Brain microvascular endothelial cell (primary cell): ENCODE measurements at regions not wholly inside any gene's neighbourhood (a gene's known extent, or its start where the extent isn't known, plus 50 kb on each side); places are given as distances from the start of the nearest gene placed in this dataset.

Source experiments
- DNase-seq: peaks from one replicate; pipeline ENCODE4 v3.0.0-alpha.2; 2020
- H3K27ac ChIP-seq: fragments of 250-450 bp; sonication (Bioruptor Pico); 2 replicates; pipeline ENCODE4 v1.5.1; 2020; ENCODE audit warnings: mild to moderate bottlenecking, moderate library complexity
- H3K27me3 ChIP-seq: fragments of 250-450 bp; sonication (Bioruptor Pico); replicated peaks from 2 replicates; pipeline ENCODE4 v1.5.1; 2020; ENCODE audit warnings: mild to moderate bottlenecking
- H3K36me3 ChIP-seq: fragments of 250-450 bp; sonication (Bioruptor Pico); replicated peaks from 2 replicates; pipeline ENCODE4 v1.5.1; 2020; ENCODE audit warnings: mild to moderate bottlenecking
- H3K4me3 ChIP-seq: 2 replicates; pipeline ENCODE4 v1.5.1; 2011; ENCODE audit warnings: low read depth, mild to moderate bottlenecking, control low read depth, low read length, moderate library complexity
- CTCF ChIP-seq: IDR thresholded peaks from 2 replicates; pipeline ENCODE4 v1.5.1; 2011; ENCODE audit warnings: low read depth, mild to moderate bottlenecking, moderate library complexity, low read length, control low read depth, inconsistent platforms; ENCODE audit errors: missing control alignments
- in situ Hi-C: cut with HindIII; loops from 2 replicates; pipeline ENCODE4 v1.10.0; 2017; ENCODE audit warnings: low sequenced_read_pairs, low pct_ligation_motif_present

GRCh38 chr9:87071473-87071872 lies 124.2 kb upstream of the GAS1 start:
- Histone ChIP-seq H3K27me3 (no peaks in the 10 kb centered on the region), H3K27ac (no peak overlapping the region), H3K4me3 (no peak overlapping the region), H3K36me3 (no peaks in the 10 kb centered on the region)
- in situ Hi-C loops: loop anchor here (25.0 kb wide), 1 partner anchor 109 kb away; no protein-coding TSS in a partner anchor
- DNase-seq: no peak
- TF ChIP-seq CTCF: no peak

- no peaks in the 10 kb centered on the region for H3K27me3 ChIP-seq
- no peaks in the 10 kb centered on the region for H3K36me3 ChIP-seq
- no peak overlapping the region for H3K27ac ChIP-seq
- no peak for TF ChIP-seq CTCF
- H3K4me3 ChIP-seq: no peak overlapping the region
- no peak for DNase-seq
- in situ Hi-C loops: loop anchor here (25.0 kb wide), 1 partner anchor 111 kb away; no protein-coding TSS in a partner anchor
Observed at GRCh38 chr9:87073692-87074091, 126.4 kb upstream of the GAS1 start.

DNA sequence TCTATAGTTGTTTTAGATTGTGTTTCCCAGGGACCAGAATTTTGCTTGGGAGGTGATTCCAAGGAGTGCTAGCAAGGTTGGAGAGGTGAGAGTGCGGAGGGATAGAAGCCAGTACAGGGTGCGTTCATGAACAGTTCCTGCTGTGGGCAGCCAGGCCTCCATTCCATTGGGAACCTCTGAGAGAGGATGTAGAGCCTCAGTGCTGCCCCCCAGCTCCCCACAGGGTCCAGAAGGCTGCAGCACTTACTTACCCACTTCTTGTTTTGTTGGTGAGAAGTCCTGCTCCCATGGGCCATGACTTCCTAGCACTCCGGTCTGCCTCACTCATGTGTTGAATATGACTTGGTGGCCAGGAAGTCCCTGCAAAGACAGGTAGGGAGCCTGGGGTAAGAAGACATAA lies 128.2 kb upstream of the GAS1 start:
- Histone ChIP-seq H3K27ac (no peak overlapping the region), H3K27me3 (no peaks in the 10 kb centered on the region), H3K4me3 (no peak overlapping the region), H3K36me3 (no peaks in the 10 kb centered on the region)
- TF ChIP-seq CTCF: peak; percentile 17
- no peak for DNase-seq
- in situ Hi-C loops: no loop called here

- TF ChIP-seq CTCF: no peak
- in situ Hi-C loops: no loop called here
- Histone ChIP-seq H3K36me3 (no peaks in the 10 kb centered on the region), H3K27me3 (no peaks in the 10 kb centered on the region), H3K4me3 (no peak overlapping the region), H3K27ac (no peak overlapping the region)
- DNase-seq: no peak
Observed at GRCh38 chr9:87076825-87077224, 129.5 kb upstream of the GAS1 start.

DNA sequence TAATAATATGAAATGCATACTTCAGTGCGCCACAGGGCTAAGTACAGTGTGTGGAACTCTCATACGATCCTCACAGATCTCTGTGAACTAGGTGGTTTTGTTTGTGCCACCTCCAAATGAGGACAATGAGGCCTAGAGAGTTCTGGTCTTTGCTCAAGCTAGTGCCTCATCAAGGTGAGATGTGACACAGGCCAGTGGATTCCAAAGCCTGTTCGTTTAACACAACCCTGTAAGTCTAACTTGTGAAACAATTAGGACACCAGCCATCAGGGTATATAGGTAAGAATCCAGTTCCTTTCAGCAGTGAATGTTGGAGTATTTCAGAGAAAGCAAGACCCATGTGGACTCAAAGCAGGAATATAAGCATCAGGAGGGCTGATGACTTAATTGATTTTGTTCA lies 130.7 kb upstream of the GAS1 start:
- no peaks in the 10 kb centered on the region for H3K27me3 ChIP-seq
- no peak overlapping the region for H3K4me3 ChIP-seq
- in situ Hi-C loops: no loop called here
- DNase-seq: no peak
- no peak overlapping the region for H3K27ac ChIP-seq
- no peak for TF ChIP-seq CTCF
- H3K36me3 ChIP-seq: no peaks in the 10 kb centered on the region

DNA sequence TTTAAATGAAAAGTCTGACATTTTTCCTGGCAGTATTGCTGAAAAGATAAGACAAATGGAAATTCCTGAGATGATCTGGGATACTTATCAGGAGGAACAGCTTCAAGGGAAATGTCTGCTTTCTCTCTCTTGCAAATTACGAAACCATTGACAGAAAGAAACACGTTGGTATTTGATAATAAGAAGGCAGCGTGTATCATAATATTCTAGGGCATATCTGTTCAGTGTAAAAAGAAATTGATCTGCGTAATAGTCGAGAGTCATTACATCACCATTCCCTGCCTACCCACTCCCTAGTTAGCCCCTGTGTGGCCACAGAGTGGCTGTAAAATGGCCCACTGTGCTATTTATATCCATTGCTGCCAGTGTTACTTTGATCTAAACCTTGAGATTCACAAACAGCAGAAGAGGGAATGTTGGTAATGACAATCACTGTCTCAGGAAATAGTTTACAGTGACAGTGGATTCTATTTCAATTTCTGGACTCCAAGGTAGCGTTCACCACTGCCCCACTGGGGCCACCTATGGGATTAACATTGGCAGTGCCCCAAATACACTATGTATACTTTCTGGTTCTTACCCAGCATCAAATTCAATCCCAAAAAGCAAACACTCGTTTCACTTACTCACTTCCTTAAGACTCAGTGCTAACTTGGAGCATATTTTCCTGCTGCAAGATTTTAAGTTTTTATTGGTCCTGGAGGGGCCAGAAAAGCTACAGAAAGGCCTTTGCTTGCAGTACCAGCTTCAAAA lies 133.4 kb upstream of the GAS1 start:
- peak; percentile 46 for TF ChIP-seq CTCF
- Histone ChIP-seq H3K4me3 (no peak overlapping the region), H3K27me3 (no peaks in the 10 kb centered on the region), H3K27ac (no peak overlapping the region), H3K36me3 (no peaks in the 10 kb centered on the region)
- DNase-seq: no peak
- in situ Hi-C loops: no loop called here
